ENCODE measurements at regions not wholly inside any gene's neighbourhood (a gene's known extent, or its start where the extent isn't known, plus 50 kb on each side); places are given as distances from the start of the nearest gene placed in this dataset.

- H3K4me2 ChIP-seq (ENCODE audit: insufficient read depth, low read length) = no peak overlapping the region
- H3K4me3 ChIP-seq (ENCODE audit: insufficient read depth, low read length) = no peak overlapping the region
- TF ChIP-seq CTCF (IDR thresholded peaks at IDR 0.05; ENCODE audit: extremely low read depth, low read depth, low read length) = no peak
- no peaks in the 10 kb centered on the region for H4K20me1 ChIP-seq (ENCODE audit: insufficient read depth, low read length)
- no peaks in the 10 kb centered on the region for H3K36me3 ChIP-seq (ENCODE audit: insufficient read depth, low read length)
- H3K4me1 ChIP-seq (ENCODE audit: insufficient read depth, low read length) = no peaks in the 10 kb centered on the region
- peak; percentile 43 for DNase-seq (ENCODE audit: insufficient read length, low spot score, missing footprints)
- no peak overlapping the region for H2AFZ ChIP-seq (ENCODE audit: low read length)
- no peak overlapping the region for H3K27ac ChIP-seq (ENCODE audit: low read depth, low read length)
- no peaks in the 10 kb centered on the region for H3K27me3 ChIP-seq (ENCODE audit: insufficient read depth, low read length)
- H3K79me2 ChIP-seq (ENCODE audit: insufficient read depth, low read length) = no peaks in the 10 kb centered on the region
- H3K9me3 ChIP-seq (ENCODE audit: low read depth, low read length) = no peaks in the 10 kb centered on the region
These were observed 58.9 kb downstream of the NUDT11 start for GRCh38 chrX:51437521-51437920.

GRCh38 chrX:51435101-51435500, 61.3 kb downstream of the NUDT11 start:
- H3K27me3 ChIP-seq (ENCODE audit: insufficient read depth, low read length) = no peaks in the 10 kb centered on the region
- no peaks in the 10 kb centered on the region for H4K20me1 ChIP-seq (ENCODE audit: insufficient read depth, low read length)
- DNase-seq (ENCODE audit: insufficient read length, low spot score, missing footprints) = no peak
- H3K4me1 ChIP-seq (ENCODE audit: insufficient read depth, low read length) = no peaks in the 10 kb centered on the region
- H3K4me3 ChIP-seq (ENCODE audit: insufficient read depth, low read length) = no peak overlapping the region
- no peaks in the 10 kb centered on the region for H3K9me3 ChIP-seq (ENCODE audit: low read depth, low read length)
- H2AFZ ChIP-seq (ENCODE audit: low read length) = no peak overlapping the region
- H3K79me2 ChIP-seq (ENCODE audit: insufficient read depth, low read length) = no peaks in the 10 kb centered on the region
- H3K27ac ChIP-seq (ENCODE audit: low read depth, low read length) = no peak overlapping the region
- H3K4me2 ChIP-seq (ENCODE audit: insufficient read depth, low read length) = no peak overlapping the region
- TF ChIP-seq CTCF (IDR thresholded peaks at IDR 0.05; ENCODE audit: extremely low read depth, low read depth, low read length) = no peak
- H3K36me3 ChIP-seq (ENCODE audit: insufficient read depth, low read length) = no peaks in the 10 kb centered on the region

GRCh38 chrX:51421972-51422597, 74.3 kb downstream of the NUDT11 start:
- Histone ChIP-seq H3K4me2 (ENCODE audit: insufficient read depth, low read length) (no peak overlapping the region), H3K27me3 (ENCODE audit: insufficient read depth, low read length) (peaks cover 8% of the 10 kb centered on the region), H3K36me3 (ENCODE audit: insufficient read depth, low read length) (no peaks in the 10 kb centered on the region), H3K4me1 (ENCODE audit: insufficient read depth, low read length) (no peaks in the 10 kb centered on the region), H3K4me3 (ENCODE audit: insufficient read depth, low read length) (no peak overlapping the region), H4K20me1 (ENCODE audit: insufficient read depth, low read length) (no peaks in the 10 kb centered on the region), H3K9me3 (ENCODE audit: low read depth, low read length) (no peaks in the 10 kb centered on the region), H3K27ac (ENCODE audit: low read depth, low read length) (no peak overlapping the region), H3K79me2 (ENCODE audit: insufficient read depth, low read length) (no peaks in the 10 kb centered on the region), H2AFZ (ENCODE audit: low read length) (no peak overlapping the region)
- TF ChIP-seq CTCF (IDR thresholded peaks at IDR 0.05; ENCODE audit: extremely low read depth, low read depth, low read length) = no peak
- DNase-seq (ENCODE audit: insufficient read length, low spot score, missing footprints) = no peak

- no peaks in the 10 kb centered on the region for H3K4me1 ChIP-seq (ENCODE audit: insufficient read depth, low read length)
These were observed 75.8 kb downstream of the NUDT11 start for GRCh38 chrX:51420610-51421009.

More at GRCh38 chrX:51420610-51421009, 75.8 kb downstream of the NUDT11 start:
- H3K79me2 ChIP-seq (ENCODE audit: insufficient read depth, low read length) = no peaks in the 10 kb centered on the region
- no peaks in the 10 kb centered on the region for H3K36me3 ChIP-seq (ENCODE audit: insufficient read depth, low read length)
- TF ChIP-seq CTCF (IDR thresholded peaks at IDR 0.05; ENCODE audit: extremely low read depth, low read depth, low read length) = peak; percentile 72
- no peaks in the 10 kb centered on the region for H4K20me1 ChIP-seq (ENCODE audit: insufficient read depth, low read length)
- no peak overlapping the region for H3K27ac ChIP-seq (ENCODE audit: low read depth, low read length)
- no peak overlapping the region for H3K4me2 ChIP-seq (ENCODE audit: insufficient read depth, low read length)
- peaks cover 8% of the 10 kb centered on the region for H3K27me3 ChIP-seq (ENCODE audit: insufficient read depth, low read length)
- no peak overlapping the region for H2AFZ ChIP-seq (ENCODE audit: low read length)
- no peaks in the 10 kb centered on the region for H3K9me3 ChIP-seq (ENCODE audit: low read depth, low read length)
- DNase-seq (ENCODE audit: insufficient read length, low spot score, missing footprints) = no peak
- H3K4me3 ChIP-seq (ENCODE audit: insufficient read depth, low read length) = no peak overlapping the region
